Neural progenitor cell (in vitro differentiated cells): ENCODE measurements at regions not wholly inside any gene's neighbourhood (a gene's known extent, or its start where the extent isn't known, plus 50 kb on each side); places are given as distances from the start of the nearest gene placed in this dataset.

ENCODE experiments used
- EZH2 ChIP-seq: fragments of 200-600 bp; sonication (generic); IDR thresholded peaks from 2 replicates; pipeline ENCODE4 v1.6.1; 2017; ENCODE audit warnings: antibody characterized with exemption, mild to moderate bottlenecking, moderate library complexity
- TF ChIP-seq, protein P1 (sequence below): fragments of 200-600 bp; sonication (generic); IDR thresholded peaks from 2 replicates; pipeline ENCODE4 v1.5.1; 2017; ENCODE audit warnings: antibody characterized with exemption, mild to moderate bottlenecking

DNA sequence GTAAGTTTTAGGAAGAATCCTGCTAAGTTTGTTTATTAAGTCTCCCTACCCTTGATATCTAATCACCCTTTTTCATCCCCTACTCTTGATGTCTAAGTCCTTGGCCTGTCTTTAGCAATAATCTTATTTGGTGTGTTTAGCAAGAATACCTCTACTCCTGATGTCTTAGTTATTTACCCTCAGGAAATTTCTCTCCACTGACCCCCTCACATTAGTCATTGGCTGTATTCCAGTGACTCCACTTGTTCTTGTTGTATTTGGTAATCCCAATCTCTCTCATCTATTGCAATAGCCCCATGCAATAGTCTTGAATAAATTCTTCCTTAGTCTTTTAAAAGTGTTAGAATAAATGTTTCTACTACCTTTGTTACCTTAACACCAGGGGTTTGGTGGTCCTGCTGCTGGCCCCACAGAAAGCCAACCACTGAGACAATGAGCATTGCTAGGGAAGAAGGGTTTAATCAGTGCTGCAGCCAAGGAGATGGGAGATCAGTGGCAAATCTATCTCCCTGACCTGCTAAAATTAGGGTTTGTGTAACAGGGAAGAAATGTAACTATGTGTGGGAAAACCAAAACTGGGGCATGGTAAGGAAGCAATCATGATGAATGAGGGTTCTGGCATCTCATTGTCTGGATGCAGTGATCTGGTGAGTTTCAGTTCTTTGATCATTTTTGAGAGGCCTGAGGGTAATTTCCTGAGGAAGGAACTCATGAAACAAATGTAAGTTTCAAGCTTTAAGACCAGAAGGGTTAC lies 236.4 kb upstream of the DAB2 start:
- TF ChIP-seq, protein P1, sequence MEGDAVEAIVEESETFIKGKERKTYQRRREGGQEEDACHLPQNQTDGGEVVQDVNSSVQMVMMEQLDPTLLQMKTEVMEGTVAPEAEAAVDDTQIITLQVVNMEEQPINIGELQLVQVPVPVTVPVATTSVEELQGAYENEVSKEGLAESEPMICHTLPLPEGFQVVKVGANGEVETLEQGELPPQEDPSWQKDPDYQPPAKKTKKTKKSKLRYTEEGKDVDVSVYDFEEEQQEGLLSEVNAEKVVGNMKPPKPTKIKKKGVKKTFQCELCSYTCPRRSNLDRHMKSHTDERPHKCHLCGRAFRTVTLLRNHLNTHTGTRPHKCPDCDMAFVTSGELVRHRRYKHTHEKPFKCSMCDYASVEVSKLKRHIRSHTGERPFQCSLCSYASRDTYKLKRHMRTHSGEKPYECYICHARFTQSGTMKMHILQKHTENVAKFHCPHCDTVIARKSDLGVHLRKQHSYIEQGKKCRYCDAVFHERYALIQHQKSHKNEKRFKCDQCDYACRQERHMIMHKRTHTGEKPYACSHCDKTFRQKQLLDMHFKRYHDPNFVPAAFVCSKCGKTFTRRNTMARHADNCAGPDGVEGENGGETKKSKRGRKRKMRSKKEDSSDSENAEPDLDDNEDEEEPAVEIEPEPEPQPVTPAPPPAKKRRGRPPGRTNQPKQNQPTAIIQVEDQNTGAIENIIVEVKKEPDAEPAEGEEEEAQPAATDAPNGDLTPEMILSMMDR = no peak
- no peak for TF ChIP-seq EZH2
